Activated CD4-positive, CD25-positive, alpha-beta regulatory T cell (primary cell): ENCODE measurements at regions not wholly inside any gene's neighbourhood (a gene's known extent, or its start where the extent isn't known, plus 50 kb on each side); places are given as distances from the start of the nearest gene placed in this dataset.

ENCODE experiments used
- DNase-seq, 4 experiments: peaks; one replicate each; lab custom pipeline; 2025; lab: John Stamatoyannopoulos, UW

GRCh38 chr2:144686518-144687215, 166.7 kb upstream of the ZEB2 start:
- DNase-seq: no peak

DNA sequence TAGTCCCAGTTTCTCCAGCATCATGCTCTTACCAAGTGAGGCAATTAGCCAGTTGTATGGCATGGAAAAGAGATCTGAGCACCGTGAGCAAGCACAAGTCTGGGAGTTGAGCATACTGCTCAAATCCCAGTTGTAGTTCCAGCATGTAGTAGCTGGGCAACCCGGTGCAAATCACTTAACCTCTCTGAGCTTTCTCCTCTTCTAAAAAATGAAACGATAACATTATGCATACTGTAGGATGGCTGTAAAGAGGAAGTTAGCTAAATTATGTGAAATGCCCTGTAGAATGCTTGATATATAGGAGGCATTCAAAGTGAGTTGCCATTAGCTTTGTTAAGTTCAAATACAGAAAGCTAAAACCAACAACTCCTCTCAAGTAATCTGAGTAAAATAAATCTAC, 164.0 kb upstream of the ZEB2 start:
- DNase-seq: no peak

- DNase-seq: no peak
These were observed 163.3 kb upstream of the ZEB2 start for GRCh38 chr2:144683107-144683753.

DNA sequence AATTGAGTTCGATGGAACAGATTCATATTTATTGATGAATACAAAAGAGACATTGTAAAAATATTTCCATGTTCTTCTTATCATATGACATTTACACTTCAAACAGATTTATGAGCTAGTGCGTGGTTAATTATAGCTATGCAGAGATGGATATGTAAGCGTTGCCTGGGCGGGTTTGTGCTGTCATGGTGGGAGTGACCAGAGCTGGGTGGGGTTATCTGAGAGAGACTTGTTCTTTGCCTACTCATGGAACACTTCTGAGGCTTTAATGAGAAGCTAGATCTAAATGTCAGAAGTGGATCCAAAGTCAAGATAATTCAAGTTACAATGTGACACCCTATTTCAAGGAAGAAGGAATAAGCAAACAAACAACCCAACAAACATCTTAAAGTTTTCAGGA, 162.3 kb upstream of the ZEB2 start:
- no peak for DNase-seq

DNA sequence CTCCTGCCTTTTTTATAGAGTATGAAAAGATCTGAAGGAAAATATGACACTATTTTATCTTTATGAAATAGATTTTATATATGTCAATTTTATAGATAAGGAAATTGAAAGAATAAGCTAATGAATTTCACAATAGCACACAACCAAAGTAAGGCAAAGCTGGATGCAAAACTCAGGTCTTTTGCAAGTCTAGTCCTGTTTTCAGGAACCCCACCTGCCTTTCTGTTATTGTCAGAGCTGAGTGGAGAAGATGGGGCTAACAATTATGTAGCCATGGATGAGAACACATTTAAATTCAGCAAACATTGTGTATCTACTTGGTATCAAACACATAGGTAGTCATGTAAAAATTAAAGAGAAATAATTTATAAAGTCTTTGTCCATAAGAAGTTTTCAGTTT, 161.5 kb upstream of the ZEB2 start:
- no peak for DNase-seq

GRCh38 chr2:144679942-144680341, 160.0 kb upstream of the ZEB2 start:
- DNase-seq: no peak

DNA sequence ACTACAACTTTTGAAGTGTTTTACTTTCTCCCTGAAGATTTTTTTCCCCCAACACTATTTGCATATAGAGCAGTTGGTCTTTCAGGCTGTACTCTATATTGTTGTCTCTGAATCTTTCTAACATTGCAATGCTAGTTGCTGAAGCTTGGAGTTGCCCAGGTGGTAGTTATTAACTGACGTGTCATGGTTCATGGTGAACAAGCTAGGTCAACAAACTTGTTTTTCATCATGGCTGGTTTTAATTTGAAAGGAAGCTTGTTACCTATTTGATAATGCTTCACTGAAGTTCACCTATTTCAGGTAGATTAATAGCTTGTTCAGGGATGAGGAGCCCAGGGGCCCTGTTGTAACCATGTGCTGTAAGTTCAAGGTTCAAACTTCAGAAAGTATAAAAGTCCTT, 158.8 kb upstream of the ZEB2 start:
- DNase-seq: no peak

DNA sequence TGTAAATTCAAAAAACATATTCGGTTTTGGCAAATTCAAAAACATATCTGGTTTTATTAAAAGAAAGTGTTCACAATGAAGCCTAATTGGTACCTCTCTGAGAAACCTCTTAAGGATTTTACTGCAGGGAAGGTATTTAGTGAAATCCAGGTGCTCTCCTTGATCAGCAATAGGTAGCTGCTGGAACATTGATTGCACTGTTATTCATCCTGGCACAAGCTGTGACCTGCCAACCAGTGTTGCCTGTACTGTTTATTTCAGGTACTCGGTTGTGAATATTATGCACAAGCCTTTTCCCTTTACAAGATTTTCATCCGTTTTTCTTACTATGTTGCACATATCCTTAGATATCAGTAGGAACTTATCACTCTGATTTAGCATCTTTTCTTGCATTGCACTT, 155.8 kb upstream of the ZEB2 start:
- no peak for DNase-seq

DNA sequence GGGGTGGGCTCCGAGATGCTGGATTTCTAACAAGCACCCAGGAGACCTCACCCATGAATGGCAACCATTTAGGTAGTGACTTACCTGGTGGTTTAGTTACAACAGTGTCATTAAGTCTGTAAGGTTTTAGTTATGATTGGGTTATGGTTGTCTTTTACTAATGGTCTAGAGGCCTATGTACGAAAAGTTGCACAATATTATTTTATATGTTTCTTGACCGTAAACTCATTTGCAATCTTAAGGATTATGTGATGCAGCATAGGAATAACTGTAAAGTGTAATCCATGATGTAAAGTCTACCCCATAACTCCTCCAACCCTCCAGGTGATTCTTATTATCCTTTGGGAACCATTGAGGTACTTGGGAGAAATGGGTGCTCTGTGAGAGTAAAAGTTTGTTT, 155.4 kb upstream of the ZEB2 start:
- DNase-seq: no peak

DNA sequence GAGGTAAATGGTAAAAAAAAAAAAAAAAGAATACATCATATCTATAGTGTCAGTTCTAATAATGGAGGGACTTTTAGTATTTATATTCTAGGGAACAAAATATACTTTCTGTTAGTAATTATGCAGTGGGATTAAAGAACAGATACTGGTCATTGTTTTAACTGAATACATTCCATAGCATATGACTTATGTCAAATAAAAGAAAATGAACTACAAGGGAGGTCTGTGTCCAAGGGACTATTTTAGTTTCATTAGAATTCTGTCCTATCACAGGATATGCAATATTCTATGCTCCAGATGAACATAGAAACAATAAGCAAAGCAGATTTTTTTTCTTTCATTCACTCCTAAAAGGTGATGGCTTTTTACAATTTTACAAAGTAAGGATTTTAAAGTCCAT, 154.2 kb upstream of the ZEB2 start:
- DNase-seq: no peak

GRCh38 chr2:144673456-144673855, 153.5 kb upstream of the ZEB2 start:
- DNase-seq: no peak

DNA sequence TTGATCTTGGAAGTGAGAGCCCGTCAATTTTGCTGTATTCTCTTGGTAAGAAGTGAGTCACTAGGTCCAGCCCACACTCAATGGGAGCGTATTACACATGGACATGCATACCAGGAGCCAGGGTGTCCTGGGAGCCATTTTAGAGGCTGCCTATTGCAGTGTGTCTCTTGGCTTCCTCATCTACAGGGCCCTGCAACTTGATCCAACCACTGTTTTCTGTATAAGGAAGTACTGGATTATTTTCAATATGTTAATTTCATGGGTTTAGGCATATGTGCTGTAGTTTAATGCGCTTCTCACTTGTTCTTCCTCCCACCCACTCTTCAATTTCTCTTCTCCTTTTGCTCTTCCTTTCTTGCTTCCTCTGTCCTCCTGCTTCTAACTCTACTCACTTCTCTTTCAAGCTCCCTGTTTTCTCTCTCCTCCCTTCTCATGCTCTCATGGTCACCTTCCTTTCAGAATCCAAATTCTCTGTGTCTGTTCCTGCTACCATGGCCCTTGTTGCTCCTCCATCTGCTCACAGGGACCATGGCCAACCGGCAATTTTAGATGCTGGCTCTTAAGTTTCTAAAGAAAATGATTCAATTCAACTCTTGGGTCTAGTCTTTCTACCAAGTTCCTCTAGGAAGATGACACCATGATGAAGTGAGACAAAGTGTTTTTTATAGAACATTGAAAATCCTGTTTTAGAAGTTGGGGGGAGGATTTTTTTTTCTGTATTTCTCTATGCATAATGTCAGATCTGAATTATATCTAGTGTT, 152.0 kb upstream of the ZEB2 start:
- DNase-seq: no peak

DNA sequence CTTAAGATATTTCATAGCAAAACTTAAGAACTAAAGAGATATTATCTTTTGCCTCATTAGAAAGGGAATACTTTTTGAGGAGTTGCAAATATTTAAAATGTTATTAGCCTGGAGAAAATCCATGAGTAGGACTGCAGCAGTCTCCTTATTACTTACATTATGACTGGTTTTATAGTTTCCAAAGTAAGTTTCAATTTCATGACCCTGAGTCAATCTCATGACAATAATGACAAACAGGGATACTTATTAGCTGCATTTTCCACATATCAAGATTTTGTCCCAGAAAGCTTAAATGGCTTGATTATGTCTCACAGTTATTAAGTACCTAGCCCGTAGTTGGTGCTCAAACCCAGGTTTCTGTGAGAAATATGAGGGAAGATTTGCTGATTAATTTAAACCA, 150.8 kb upstream of the ZEB2 start:
- DNase-seq: no peak

- DNase-seq: no peak
These were observed 150.2 kb upstream of the ZEB2 start for GRCh38 chr2:144670080-144670479.

DNA sequence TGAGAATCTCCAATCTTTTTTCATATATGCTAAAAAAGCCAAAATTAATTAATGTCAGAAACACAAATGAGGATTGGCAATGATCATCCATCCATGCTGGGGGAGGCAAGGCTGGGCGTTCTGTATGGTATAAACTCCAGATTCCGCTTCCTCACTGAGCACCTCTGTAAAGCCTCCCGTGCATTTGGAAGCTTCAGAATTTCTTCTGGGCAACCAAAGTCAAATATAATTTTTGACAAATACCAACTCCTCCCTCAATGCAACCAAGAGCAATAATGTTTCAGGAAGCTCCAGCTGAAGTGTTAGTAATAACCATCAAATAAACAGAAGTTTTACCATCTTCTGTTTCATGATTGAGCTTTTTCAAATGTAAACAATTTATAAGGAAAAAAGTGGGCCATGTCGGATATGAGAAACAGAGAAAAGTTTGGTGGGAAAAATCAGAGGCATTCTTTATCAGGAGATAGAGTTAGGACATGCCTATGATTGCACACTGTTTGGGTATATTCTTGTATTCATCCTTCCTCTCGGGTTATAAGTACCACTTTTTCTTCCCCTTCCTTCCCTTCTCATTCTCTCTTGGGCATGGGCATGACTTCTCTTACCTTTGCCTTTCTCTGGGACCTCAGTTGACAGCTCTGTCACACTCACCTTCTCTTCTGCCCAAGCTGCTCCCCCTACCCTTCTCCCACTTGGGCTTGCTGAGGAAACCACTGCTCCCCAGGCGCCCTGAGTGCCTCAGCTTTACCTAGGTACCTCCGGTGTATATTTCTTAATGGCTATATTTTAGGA, 149.5 kb upstream of the ZEB2 start:
- no peak for DNase-seq

DNA sequence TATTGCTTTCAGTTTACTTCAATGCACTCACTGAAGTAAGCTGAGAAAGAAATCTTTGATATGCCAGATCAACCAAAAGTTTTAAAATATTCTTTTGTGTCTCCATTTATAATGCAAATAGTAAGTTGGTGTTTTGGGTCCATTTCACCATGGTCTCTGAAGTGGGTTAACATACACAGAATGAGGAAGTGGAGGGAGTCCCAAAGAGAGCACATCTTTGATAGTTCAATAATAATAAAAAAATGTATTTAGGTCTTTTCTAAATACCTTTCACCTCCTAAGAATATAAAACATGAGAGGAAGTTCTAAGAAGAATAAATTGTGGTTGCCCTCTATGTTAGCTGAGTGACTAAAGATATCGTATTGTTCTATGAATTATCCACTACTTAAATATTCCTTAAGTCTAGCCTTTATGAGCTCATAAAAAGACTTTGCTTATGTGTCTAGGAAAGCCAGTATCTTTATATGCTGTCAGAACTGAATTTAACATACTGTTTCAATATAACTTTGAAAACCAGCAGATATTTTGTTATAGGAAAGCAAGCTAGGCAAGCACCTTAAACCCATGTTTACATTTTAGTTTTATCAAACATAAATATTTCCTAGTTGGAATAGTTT, 148.7 kb upstream of the ZEB2 start:
- DNase-seq: no peak

DNA sequence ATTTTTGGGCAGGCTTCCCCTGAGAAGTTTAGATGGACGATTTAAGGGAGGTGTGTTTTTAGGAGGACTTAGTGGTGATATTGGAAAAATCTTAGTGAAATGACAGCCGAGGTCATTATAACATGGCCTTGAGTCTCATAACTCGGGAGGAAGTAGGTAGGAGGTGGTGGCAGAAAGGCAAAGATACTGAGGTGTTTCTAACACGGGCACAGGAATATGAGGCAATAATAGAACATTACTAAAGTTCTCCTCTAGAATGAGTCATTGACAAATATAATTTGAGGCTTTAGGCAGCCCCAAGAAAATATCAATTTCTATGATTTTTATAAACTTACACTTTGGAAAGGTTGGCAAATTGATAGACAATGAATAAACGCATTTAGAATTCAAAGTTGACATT, 146.1 kb upstream of the ZEB2 start:
- DNase-seq: no peak

GRCh38 chr2:144663207-144663606, 143.3 kb upstream of the ZEB2 start:
- no peak for DNase-seq

DNA sequence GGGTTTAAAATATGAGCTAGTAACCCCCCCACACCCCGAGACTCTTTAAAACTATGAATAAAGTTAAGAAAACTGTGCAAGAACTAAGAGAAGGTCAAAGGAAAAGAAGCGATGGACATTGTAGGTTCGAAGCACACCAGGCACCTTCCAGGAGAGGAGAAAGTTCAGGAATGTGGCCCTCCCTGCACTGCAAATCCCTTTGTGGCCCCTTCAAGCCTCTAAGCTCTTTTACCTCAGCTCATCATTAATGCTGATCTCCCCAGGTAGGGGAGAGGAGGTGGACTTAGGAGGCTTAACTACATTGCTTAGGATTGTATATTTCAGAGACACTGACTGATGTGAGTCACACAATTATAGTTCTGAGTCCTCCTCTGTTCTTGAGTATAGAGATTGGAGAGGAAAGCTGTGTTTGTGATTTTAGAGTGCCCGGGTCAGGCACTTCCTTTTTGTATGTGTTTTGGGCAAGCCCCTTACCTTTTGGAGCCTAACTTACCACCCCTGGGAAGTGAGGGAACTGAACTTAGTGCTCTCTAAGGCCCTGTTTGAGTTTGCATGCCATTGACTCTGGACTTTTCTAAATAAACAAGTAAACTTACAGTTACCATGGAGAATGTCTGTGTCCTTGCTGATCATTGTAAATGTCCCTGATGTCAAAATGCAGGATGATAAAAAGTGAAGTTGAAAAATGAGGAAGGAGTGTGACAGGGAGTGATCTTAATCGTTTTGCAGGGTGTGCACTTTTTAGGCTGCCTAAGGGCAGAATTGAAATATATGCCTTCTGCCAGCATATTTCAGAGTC, 140.8 kb upstream of the ZEB2 start:
- DNase-seq: no peak

DNA sequence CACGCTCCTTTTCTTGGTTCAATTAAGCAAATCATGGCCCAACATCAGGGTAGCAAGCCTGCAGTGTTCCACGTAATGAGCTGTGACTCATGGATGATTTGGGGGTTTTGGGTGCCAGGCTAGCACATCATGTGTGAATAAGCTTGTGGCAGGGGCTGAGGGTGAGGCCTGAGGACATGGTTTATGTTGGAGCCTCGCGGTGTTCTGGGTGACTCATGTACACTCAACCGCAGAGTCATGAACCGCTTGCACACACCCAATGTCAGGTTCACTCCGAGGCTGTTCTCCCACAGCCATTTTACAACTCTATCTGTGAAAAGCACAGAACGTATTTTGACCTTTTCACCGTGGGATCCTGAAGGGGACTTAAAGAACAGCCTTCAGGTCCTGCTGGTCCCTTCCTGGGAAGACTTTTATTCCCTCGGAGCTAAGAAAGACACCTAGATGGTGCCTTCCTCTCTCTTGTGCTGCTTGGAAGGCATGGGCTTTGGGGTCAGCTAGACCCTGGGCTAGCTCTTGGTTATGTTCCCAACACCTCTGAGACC, 139.9 kb upstream of the ZEB2 start:
- no peak for DNase-seq

GRCh38 chr2:144654523-144654922, 134.6 kb upstream of the ZEB2 start:
- no peak for DNase-seq
